ENCODE measurements at regions not wholly inside any gene's neighbourhood (a gene's known extent, or its start where the extent isn't known, plus 50 kb on each side); places are given as distances from the start of the nearest gene placed in this dataset.

DNA sequence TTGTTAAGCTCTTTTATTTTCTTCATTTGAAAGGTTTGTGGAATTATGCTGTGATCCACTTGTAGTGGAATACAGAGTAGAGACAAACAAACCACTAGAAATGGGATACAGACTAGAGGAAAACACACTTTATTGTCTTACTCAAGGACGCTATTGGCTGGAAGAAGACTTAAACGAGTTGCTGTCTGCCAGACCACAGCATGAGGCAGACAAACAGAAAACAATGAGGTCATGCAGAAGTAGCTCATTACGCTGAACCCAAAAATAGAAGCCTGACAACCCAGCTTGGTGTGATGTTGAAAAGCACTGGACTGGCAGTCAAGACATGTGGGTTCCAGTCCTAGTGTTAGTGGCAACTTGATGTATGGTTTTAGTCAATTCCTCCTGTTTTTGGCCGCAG is 62.4 kb upstream of the P3H2 start:
- no peak for TF ChIP-seq CTCF (conservative IDR thresholded peaks at IDR 0.05)
- no peak for TF ChIP-seq ZFX (IDR thresholded peaks at IDR 0.05)
